Spleen (tissue), 7 donors: ENCODE measurements at regions not wholly inside any gene's neighbourhood (a gene's known extent, or its start where the extent isn't known, plus 50 kb on each side); places are given as distances from the start of the nearest gene placed in this dataset.

Source experiments
- POLR2A ChIP-seq, 3 donors: fragments of 450-650 bp; IDR thresholded peaks; one replicate each; pipeline ENCODE4 v1.5.1; 2017; ENCODE audit warnings: antibody characterized with exemption in 3 of 3, mild to moderate bottlenecking in 1 of 3
- TF ChIP-seq, protein P1 (sequence below), 11 experiments: fragments of 200-600 bp in 7 of 11; fragments of 450-650 bp in 4 of 11; sonication (generic) in 4 of 11; IDR thresholded peaks in 8 of 11; conservative IDR thresholded peaks in 3 of 11; 1 replicate in 7 of 11; 2 replicates in 4 of 11; pipeline versions ENCODE4 v1.4.0 to v1.8.0; 2016 to 2021; ENCODE audit warnings: antibody characterized with exemption in 11 of 11, inconsistent platforms in 4 of 11, mild to moderate bottlenecking in 1 of 11
- donor health status: DM: no; HTN: no; CAD: no; lungs with moderate emphysema.
- donor health status: DM: no; HTN: no; CAD: no.
- donor health status: DM: no; HTN: no; CAD: no.

DNA sequence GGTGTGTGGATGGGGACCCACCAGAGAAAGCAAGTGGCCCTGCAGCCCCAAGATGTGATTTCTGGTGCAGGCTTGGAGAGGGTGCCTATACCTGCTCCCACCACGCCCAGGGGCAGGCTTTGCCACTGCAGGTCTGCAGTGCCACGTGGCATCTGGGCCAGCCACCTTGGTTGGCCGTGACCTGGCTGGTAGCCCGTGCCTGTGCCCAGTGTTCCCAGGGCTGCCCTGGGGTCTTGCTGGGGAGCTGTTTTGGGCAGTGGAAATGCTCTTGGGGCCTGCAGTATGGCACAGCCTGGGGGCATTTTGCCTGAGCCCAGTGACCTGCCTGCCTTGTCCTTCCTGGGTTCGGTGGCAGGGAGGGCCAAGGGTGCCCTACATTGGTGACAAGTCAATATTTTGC is 203.4 kb downstream of the UBE3A start:
- TF ChIP-seq, protein P1, sequence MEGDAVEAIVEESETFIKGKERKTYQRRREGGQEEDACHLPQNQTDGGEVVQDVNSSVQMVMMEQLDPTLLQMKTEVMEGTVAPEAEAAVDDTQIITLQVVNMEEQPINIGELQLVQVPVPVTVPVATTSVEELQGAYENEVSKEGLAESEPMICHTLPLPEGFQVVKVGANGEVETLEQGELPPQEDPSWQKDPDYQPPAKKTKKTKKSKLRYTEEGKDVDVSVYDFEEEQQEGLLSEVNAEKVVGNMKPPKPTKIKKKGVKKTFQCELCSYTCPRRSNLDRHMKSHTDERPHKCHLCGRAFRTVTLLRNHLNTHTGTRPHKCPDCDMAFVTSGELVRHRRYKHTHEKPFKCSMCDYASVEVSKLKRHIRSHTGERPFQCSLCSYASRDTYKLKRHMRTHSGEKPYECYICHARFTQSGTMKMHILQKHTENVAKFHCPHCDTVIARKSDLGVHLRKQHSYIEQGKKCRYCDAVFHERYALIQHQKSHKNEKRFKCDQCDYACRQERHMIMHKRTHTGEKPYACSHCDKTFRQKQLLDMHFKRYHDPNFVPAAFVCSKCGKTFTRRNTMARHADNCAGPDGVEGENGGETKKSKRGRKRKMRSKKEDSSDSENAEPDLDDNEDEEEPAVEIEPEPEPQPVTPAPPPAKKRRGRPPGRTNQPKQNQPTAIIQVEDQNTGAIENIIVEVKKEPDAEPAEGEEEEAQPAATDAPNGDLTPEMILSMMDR (IDR thresholded peaks at IDR 0.05 in 8 of 11, conservative IDR thresholded peaks at IDR 0.05 in 3 of 11), result no peak
- TF ChIP-seq POLR2A (IDR thresholded peaks at IDR 0.05), result no peak
